ENCODE measurements at regions not wholly inside any gene's neighbourhood (a gene's known extent, or its start where the extent isn't known, plus 50 kb on each side); places are given as distances from the start of the nearest gene placed in this dataset.

DNA sequence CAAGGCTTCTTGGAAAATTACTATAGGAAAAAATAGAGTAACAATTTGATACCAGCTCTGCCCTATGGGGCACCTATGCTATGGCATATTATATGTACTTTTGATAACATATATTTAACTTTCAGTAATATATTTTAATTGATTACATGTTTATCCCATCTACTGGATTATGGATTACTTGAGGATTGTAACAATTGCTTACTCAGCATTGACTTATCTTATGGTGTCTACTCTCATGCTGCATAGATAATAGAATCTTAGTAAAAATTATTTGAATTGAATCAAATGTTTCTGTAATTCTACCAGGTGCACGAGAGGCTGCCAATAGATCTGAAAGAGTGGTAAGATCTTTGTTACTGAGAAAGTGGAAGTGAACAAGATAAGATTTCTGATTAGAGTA is 57.8 kb upstream of the CALCR start:
- TF ChIP-seq, protein P1, sequence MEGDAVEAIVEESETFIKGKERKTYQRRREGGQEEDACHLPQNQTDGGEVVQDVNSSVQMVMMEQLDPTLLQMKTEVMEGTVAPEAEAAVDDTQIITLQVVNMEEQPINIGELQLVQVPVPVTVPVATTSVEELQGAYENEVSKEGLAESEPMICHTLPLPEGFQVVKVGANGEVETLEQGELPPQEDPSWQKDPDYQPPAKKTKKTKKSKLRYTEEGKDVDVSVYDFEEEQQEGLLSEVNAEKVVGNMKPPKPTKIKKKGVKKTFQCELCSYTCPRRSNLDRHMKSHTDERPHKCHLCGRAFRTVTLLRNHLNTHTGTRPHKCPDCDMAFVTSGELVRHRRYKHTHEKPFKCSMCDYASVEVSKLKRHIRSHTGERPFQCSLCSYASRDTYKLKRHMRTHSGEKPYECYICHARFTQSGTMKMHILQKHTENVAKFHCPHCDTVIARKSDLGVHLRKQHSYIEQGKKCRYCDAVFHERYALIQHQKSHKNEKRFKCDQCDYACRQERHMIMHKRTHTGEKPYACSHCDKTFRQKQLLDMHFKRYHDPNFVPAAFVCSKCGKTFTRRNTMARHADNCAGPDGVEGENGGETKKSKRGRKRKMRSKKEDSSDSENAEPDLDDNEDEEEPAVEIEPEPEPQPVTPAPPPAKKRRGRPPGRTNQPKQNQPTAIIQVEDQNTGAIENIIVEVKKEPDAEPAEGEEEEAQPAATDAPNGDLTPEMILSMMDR (IDR thresholded peaks at IDR 0.05; ENCODE audit: insufficient read depth, low read length), result no peak
- TF ChIP-seq, protein P2, sequence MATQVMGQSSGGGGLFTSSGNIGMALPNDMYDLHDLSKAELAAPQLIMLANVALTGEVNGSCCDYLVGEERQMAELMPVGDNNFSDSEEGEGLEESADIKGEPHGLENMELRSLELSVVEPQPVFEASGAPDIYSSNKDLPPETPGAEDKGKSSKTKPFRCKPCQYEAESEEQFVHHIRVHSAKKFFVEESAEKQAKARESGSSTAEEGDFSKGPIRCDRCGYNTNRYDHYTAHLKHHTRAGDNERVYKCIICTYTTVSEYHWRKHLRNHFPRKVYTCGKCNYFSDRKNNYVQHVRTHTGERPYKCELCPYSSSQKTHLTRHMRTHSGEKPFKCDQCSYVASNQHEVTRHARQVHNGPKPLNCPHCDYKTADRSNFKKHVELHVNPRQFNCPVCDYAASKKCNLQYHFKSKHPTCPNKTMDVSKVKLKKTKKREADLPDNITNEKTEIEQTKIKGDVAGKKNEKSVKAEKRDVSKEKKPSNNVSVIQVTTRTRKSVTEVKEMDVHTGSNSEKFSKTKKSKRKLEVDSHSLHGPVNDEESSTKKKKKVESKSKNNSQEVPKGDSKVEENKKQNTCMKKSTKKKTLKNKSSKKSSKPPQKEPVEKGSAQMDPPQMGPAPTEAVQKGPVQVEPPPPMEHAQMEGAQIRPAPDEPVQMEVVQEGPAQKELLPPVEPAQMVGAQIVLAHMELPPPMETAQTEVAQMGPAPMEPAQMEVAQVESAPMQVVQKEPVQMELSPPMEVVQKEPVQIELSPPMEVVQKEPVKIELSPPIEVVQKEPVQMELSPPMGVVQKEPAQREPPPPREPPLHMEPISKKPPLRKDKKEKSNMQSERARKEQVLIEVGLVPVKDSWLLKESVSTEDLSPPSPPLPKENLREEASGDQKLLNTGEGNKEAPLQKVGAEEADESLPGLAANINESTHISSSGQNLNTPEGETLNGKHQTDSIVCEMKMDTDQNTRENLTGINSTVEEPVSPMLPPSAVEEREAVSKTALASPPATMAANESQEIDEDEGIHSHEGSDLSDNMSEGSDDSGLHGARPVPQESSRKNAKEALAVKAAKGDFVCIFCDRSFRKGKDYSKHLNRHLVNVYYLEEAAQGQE (IDR thresholded peaks at IDR 0.05; ENCODE audit: insufficient replicate concordance, low read depth), result no peak
- TF ChIP-seq SPI1 (IDR thresholded peaks at IDR 0.05; ENCODE audit: borderline replicate concordance, low read depth), result no peak
- TF ChIP-seq POLR2AphosphoS5 (IDR thresholded peaks at IDR 0.05; ENCODE audit: low read depth), result no peak
- TF ChIP-seq GABPA (IDR thresholded peaks at IDR 0.05; ENCODE audit: low read depth), result no peak

Data from HL-60 (cell line).